ENCODE measurements at regions not wholly inside any gene's neighbourhood (a gene's known extent, or its start where the extent isn't known, plus 50 kb on each side); places are given as distances from the start of the nearest gene placed in this dataset.
A peak's percentile ranks its signal among the peaks of the same experiment; 100 is the strongest.

- in situ Hi-C loops (cut with HindIII; ENCODE audit: low sequenced_read_pairs) = no loop called here
- TF ChIP-seq CTCF (IDR thresholded peaks at IDR 0.05; ENCODE audit: low read depth, low read length, missing control alignments) = no peak
- no peak for DNase-seq (ENCODE audit: low read depth)
- H3K4me3 ChIP-seq (ENCODE audit: low read depth, low read length) = no peak overlapping the region
Measured at GRCh38 chr11:104817973-104818372, 80.3 kb downstream of the CASP12 start.

GRCh38 chr11:104813532-104813931 lies 84.7 kb downstream of the CASP12 start:
- in situ Hi-C loops (cut with HindIII; ENCODE audit: low sequenced_read_pairs) = no loop called here
- H3K4me3 ChIP-seq (ENCODE audit: low read depth, low read length) = no peak overlapping the region
- no peak for DNase-seq (ENCODE audit: low read depth)
- no peak for TF ChIP-seq CTCF (IDR thresholded peaks at IDR 0.05; ENCODE audit: low read depth, low read length, missing control alignments)

- H3K4me3 ChIP-seq (ENCODE audit: low read depth, low read length) = no peak overlapping the region
- in situ Hi-C loops (cut with HindIII; ENCODE audit: low sequenced_read_pairs) = no loop called here
- TF ChIP-seq CTCF (IDR thresholded peaks at IDR 0.05; ENCODE audit: low read depth, low read length, missing control alignments) = no peak
- no peak for DNase-seq (ENCODE audit: low read depth)
Measured at GRCh38 chr11:104812103-104812788, 86.0 kb downstream of the CASP12 start.

GRCh38 chr11:104803776-104804175 lies 94.5 kb downstream of the CASP12 start:
- H3K4me3 ChIP-seq (ENCODE audit: low read depth, low read length) = no peak overlapping the region
- TF ChIP-seq CTCF (IDR thresholded peaks at IDR 0.05; ENCODE audit: low read depth, low read length, missing control alignments) = no peak
- in situ Hi-C loops (cut with HindIII; ENCODE audit: low sequenced_read_pairs) = no loop called here
- DNase-seq (ENCODE audit: low read depth) = no peak

- TF ChIP-seq CTCF (IDR thresholded peaks at IDR 0.05; ENCODE audit: low read depth, low read length, missing control alignments) = no peak
- peak; percentile 2 for DNase-seq (ENCODE audit: low read depth)
Measured at GRCh38 chr11:104799251-104799650, 99.0 kb downstream of the CASP12 start.

GRCh38 chr11:104798789-104799188 lies 99.5 kb downstream of the CASP12 start:
- H3K4me3 ChIP-seq (ENCODE audit: low read depth, low read length) = no peak overlapping the region
- DNase-seq (ENCODE audit: low read depth) = no peak
- TF ChIP-seq CTCF (IDR thresholded peaks at IDR 0.05; ENCODE audit: low read depth, low read length, missing control alignments) = no peak
- in situ Hi-C loops (cut with HindIII; ENCODE audit: low sequenced_read_pairs) = no loop called here

More at GRCh38 chr11:104799251-104799650, 99.0 kb downstream of the CASP12 start:
- in situ Hi-C loops (cut with HindIII; ENCODE audit: low sequenced_read_pairs) = no loop called here
- H3K4me3 ChIP-seq (ENCODE audit: low read depth, low read length) = no peak overlapping the region
